ENCODE measurements at regions not wholly inside any gene's neighbourhood (a gene's known extent, or its start where the extent isn't known, plus 50 kb on each side); places are given as distances from the start of the nearest gene placed in this dataset.

DNA sequence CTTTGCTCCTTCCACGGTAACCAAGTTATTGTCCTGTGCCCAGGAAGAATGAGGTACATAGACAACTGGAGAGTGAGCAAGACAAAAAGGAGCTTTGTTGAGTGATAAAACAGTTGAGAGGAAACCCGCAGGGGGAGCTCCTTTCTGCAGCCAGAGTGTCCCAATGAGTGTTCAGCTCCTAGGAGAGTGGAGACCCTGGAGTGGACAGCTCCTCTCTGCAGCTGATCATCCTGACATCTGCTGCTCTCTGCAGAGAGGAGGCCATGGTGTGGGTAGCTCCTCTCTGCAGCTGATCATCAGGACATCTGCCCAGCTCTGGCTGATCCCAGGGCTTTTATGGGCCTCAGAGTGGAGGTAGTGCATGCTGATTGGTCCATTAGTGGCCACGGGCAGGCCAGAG lies 53.4 kb upstream of the PCDH15 start:
- TF ChIP-seq, protein P1, sequence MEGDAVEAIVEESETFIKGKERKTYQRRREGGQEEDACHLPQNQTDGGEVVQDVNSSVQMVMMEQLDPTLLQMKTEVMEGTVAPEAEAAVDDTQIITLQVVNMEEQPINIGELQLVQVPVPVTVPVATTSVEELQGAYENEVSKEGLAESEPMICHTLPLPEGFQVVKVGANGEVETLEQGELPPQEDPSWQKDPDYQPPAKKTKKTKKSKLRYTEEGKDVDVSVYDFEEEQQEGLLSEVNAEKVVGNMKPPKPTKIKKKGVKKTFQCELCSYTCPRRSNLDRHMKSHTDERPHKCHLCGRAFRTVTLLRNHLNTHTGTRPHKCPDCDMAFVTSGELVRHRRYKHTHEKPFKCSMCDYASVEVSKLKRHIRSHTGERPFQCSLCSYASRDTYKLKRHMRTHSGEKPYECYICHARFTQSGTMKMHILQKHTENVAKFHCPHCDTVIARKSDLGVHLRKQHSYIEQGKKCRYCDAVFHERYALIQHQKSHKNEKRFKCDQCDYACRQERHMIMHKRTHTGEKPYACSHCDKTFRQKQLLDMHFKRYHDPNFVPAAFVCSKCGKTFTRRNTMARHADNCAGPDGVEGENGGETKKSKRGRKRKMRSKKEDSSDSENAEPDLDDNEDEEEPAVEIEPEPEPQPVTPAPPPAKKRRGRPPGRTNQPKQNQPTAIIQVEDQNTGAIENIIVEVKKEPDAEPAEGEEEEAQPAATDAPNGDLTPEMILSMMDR (IDR thresholded peaks at IDR 0.05) = no peak
- DNase-seq (ENCODE audit: low spot score) = no peak
- no peak for ATAC-seq (ENCODE audit: low FRiP score)

DNA sequence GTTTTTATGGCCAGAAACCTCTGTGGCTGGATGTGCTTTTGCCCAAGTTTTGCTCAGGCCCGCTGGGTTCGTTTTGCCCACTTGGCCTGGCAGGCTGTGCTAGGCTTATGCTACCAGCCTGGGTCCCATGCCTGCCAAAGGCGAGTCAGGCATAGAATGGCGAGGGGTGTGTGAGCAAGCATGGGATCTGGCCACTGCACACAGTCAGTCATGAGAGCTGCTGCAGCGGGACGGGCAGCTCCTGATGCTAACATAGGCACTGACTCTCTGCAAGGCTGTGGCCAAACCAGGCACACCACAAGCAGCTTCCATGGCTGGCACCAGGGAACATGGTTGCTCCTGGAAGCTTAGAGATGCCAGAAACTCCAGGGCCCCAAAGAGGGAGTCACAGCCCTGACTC lies 52.9 kb upstream of the PCDH15 start:
- TF ChIP-seq, protein P1 (IDR thresholded peaks at IDR 0.05) = no peak
- no peak for ATAC-seq (ENCODE audit: low FRiP score)
- DNase-seq (ENCODE audit: low spot score) = no peak

All from omental fat pad (tissue), 3 donors.